Astrocyte (in vitro differentiated cells and primary cell): ENCODE measurements at regions not wholly inside any gene's neighbourhood (a gene's known extent, or its start where the extent isn't known, plus 50 kb on each side); places are given as distances from the start of the nearest gene placed in this dataset.
A peak's percentile ranks its signal among the peaks of the same experiment; 100 is the strongest.

ENCODE experiments used
- DNase-seq: peaks from one replicate; pipeline ENCODE4 v3.0.0-alpha.2; 2010; ENCODE audit warnings: low read depth
- FAIRE-seq: peaks from 2 replicates; lab custom pipeline; 2011; peaks lifted over from hg19 to GRCh38; lab: Jason Lieb, UNC
- H2AFZ ChIP-seq: 2 replicates; pipeline ENCODE4 v1.6.0; 2012; ENCODE audit warnings: low read depth, low read length, inconsistent platforms
- H3K27ac ChIP-seq: 2 replicates; pipeline ENCODE4 v1.5.1; 2011; ENCODE audit warnings: low read depth, low read length, inconsistent platforms
- H3K27me3 ChIP-seq: 2 replicates; pipeline ENCODE4 v1.6.0; 2011; ENCODE audit warnings: low read length, inconsistent platforms; ENCODE audit not compliant: insufficient read depth
- H3K36me3 ChIP-seq: 2 replicates; pipeline ENCODE4 v1.5.1; 2011; ENCODE audit warnings: low read length, inconsistent platforms; ENCODE audit not compliant: insufficient read depth
- H3K4me1 ChIP-seq: 2 replicates; pipeline ENCODE4 v1.5.1; 2011; ENCODE audit warnings: low read length, inconsistent platforms; ENCODE audit not compliant: insufficient read depth
- H3K4me2 ChIP-seq: 2 replicates; pipeline ENCODE4 v1.6.0; 2012; ENCODE audit warnings: low read length, inconsistent platforms
- H3K4me3 ChIP-seq: 2 replicates; pipeline ENCODE4 v1.5.1; 2011; ENCODE audit warnings: low read depth, mild to moderate bottlenecking, low read length, inconsistent platforms; ENCODE audit not compliant: insufficient read depth
- H3K79me2 ChIP-seq: 2 replicates; pipeline ENCODE4 v1.6.0; 2012; ENCODE audit warnings: mild to moderate bottlenecking, low read length, inconsistent platforms; ENCODE audit not compliant: insufficient read depth
- H3K9ac ChIP-seq: 2 replicates; pipeline ENCODE4 v1.6.0; 2012; ENCODE audit warnings: mild to moderate bottlenecking, low read length, inconsistent platforms
- H3K9me3 ChIP-seq: 2 replicates; pipeline ENCODE4 v1.5.1; 2012; ENCODE audit warnings: low read depth, mild to moderate bottlenecking, low read length, inconsistent platforms; ENCODE audit not compliant: insufficient read depth
- H4K20me1 ChIP-seq: 2 replicates; pipeline ENCODE4 v1.6.0; 2012; ENCODE audit warnings: low read length, inconsistent platforms; ENCODE audit not compliant: insufficient read depth
- H3K27ac Mint-ChIP-seq: one replicate; pipeline ENCODE4 v1.8.0; 2021; ENCODE audit warnings: mild to moderate bottlenecking, mixed read lengths; ENCODE audit not compliant: unreplicated experiment
- H3K27me3 Mint-ChIP-seq: one replicate; pipeline ENCODE4 v1.8.0; 2021; ENCODE audit warnings: low read depth, mixed read lengths; ENCODE audit not compliant: unreplicated experiment
- H3K36me3 Mint-ChIP-seq: one replicate; pipeline ENCODE4 v1.8.0; 2021; ENCODE audit warnings: low read depth, mixed read lengths; ENCODE audit not compliant: unreplicated experiment
- H3K4me1 Mint-ChIP-seq: one replicate; pipeline ENCODE4 v1.8.0; 2021; ENCODE audit warnings: low read depth, mixed read lengths; ENCODE audit not compliant: unreplicated experiment
- H3K4me3 Mint-ChIP-seq: one replicate; pipeline ENCODE4 v1.8.0; 2021; ENCODE audit warnings: mild to moderate bottlenecking, moderate library complexity, mixed read lengths; ENCODE audit not compliant: unreplicated experiment
- H3K9me3 Mint-ChIP-seq: one replicate; pipeline ENCODE4 v1.8.0; 2021; ENCODE audit warnings: mild to moderate bottlenecking, mixed read lengths; ENCODE audit not compliant: unreplicated experiment
- EZH2 ChIP-seq: IDR thresholded peaks from 2 replicates; pipeline ENCODE4 v1.6.1; 2012; ENCODE audit warnings: mild to moderate bottlenecking, low read length, inconsistent platforms; ENCODE audit not compliant: insufficient read depth
- TF ChIP-seq, protein P1 (sequence below): IDR thresholded peaks from 2 replicates; pipeline ENCODE4 v1.5.1; 2011; ENCODE audit warnings: low read depth, mild to moderate bottlenecking, inconsistent platforms, low read length, moderate library complexity; ENCODE audit not compliant: insufficient read depth

DNA sequence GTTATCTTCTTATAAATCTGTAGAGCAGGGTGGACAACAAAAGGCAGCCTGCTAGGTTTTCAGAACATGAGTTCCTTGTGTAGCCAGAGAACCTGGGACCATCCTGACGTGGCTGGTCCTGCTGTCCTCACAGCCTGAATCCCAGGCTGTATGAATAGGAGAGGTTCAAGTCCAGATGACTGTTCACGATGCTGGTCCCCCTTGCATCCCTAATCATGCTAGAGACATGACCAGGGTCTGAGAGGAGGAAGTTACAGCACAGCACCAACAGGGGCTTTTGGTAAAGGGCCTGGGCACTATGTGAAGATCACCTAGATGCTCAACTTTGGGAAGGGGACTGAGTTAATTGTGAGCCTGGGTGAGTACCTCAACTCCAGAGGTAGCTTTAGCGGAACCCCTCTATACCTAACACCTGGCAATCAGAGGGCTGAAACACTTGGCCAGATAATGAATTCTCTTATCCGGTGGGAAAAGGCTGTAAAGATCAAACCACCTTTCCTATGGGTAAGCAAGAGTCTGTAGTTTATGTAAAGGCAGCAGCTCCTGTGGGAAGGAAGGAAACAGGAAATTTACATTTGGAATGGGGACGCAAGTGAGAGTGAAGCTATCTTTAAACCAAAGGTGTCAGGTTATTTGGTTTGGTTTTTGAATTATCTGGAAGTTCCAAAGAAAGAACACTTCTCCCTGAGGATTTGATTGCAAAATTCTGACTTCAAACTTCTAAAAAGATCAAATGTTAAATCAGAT lies 112.8 kb downstream of the DAD1 start:
- Histone ChIP-seq H3K9ac (no peak overlapping the region), H3K4me1 (peaks cover 15% of the 10 kb centered on the region), H3K36me3 (no peaks in the 10 kb centered on the region), H2AFZ (no peak overlapping the region), H3K9me3 (no peaks in the 10 kb centered on the region), H3K4me3 (no peak overlapping the region), H3K79me2 (no peaks in the 10 kb centered on the region), H3K27ac (no peak overlapping the region), H3K4me2 (no peak overlapping the region), H3K27me3 (peaks cover 4% of the 10 kb centered on the region), H4K20me1 (no peaks in the 10 kb centered on the region)
- Mint-ChIP-seq H3K4me1 (peaks cover 25% of the 10 kb centered on the region), H3K27me3 (peaks cover 8% of the 10 kb centered on the region), H3K4me3 (no peak overlapping the region), H3K36me3 (no peaks in the 10 kb centered on the region), H3K27ac (peak overlapping the region; percentile 22), H3K9me3 (no peaks in the 10 kb centered on the region)
- TF ChIP-seq, protein P1, sequence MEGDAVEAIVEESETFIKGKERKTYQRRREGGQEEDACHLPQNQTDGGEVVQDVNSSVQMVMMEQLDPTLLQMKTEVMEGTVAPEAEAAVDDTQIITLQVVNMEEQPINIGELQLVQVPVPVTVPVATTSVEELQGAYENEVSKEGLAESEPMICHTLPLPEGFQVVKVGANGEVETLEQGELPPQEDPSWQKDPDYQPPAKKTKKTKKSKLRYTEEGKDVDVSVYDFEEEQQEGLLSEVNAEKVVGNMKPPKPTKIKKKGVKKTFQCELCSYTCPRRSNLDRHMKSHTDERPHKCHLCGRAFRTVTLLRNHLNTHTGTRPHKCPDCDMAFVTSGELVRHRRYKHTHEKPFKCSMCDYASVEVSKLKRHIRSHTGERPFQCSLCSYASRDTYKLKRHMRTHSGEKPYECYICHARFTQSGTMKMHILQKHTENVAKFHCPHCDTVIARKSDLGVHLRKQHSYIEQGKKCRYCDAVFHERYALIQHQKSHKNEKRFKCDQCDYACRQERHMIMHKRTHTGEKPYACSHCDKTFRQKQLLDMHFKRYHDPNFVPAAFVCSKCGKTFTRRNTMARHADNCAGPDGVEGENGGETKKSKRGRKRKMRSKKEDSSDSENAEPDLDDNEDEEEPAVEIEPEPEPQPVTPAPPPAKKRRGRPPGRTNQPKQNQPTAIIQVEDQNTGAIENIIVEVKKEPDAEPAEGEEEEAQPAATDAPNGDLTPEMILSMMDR, result no peak
- DNase-seq (no peak), FAIRE-seq (no peak)

- DNase-seq (no peak), FAIRE-seq (no peak)
- Histone ChIP-seq H3K4me2 (no peak overlapping the region), H3K27ac (no peak overlapping the region), H4K20me1 (no peaks in the 10 kb centered on the region), H2AFZ (no peak overlapping the region), H3K27me3 (peaks cover 4% of the 10 kb centered on the region), H3K79me2 (no peaks in the 10 kb centered on the region), H3K9me3 (no peaks in the 10 kb centered on the region), H3K4me1 (peaks cover 15% of the 10 kb centered on the region), H3K9ac (no peak overlapping the region), H3K36me3 (no peaks in the 10 kb centered on the region), H3K4me3 (no peak overlapping the region)
- Mint-ChIP-seq H3K27me3 (peaks cover 13% of the 10 kb centered on the region), H3K4me3 (no peak overlapping the region), H3K9me3 (peaks cover 3% of the 10 kb centered on the region), H3K36me3 (no peaks in the 10 kb centered on the region), H3K4me1 (peaks cover 24% of the 10 kb centered on the region), H3K27ac (no peak overlapping the region)
- TF ChIP-seq EZH2, result no peak
- TF ChIP-seq, protein P1, result no peak
Measured at GRCh38 chr14:22475381-22475780, 113.6 kb downstream of the DAD1 start.

DNA sequence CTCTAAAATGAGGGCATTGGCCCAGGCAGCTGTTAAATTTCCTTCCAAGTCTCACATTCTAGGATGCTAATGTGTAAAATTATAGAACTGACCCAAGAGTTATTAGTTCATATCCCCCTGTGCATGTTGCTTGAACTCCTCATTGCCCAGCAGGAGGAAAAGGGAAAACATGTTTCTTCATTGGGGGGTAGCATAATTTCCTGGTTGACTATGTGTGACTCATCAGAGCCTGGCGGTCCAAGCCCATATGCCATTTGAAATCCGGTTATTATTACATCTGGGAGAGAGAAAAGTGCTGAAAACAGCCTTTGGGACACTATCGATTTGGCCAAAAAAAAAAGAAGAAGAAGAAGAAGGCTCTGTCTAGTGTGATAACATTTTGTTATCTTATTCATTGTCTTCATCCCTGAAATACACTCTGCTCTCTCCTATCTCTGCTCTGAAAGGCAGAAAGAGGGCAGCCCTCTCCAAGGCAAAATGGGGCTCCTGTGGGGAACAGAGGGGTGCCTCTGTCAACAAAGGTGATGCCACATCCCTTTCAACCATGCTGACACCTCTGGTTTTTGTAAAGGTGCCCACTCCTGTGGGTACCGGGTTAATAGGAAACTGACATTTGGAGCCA lies 114.2 kb downstream of the DAD1 start:
- Histone ChIP-seq H3K4me3 (no peak overlapping the region), H4K20me1 (no peaks in the 10 kb centered on the region), H3K4me1 (peaks cover 13% of the 10 kb centered on the region), H3K27me3 (peaks cover 4% of the 10 kb centered on the region), H3K9ac (no peak overlapping the region), H3K36me3 (no peaks in the 10 kb centered on the region), H3K27ac (no peak overlapping the region), H3K9me3 (no peaks in the 10 kb centered on the region), H2AFZ (no peak overlapping the region), H3K79me2 (no peaks in the 10 kb centered on the region), H3K4me2 (peak overlapping the region; percentile 28)
- peaks cover 19% of the 10 kb centered on the region for H3K4me1 Mint-ChIP-seq
- FAIRE-seq (no peak), DNase-seq (peak; percentile 29)
- H3K9me3 Mint-ChIP-seq, result peaks cover 3% of the 10 kb centered on the region
- peak overlapping the region; percentile 67 for H3K27ac Mint-ChIP-seq
- peaks cover 13% of the 10 kb centered on the region for H3K27me3 Mint-ChIP-seq
- H3K4me3 Mint-ChIP-seq, result no peak overlapping the region
- TF ChIP-seq, protein P1, result no peak
- TF ChIP-seq EZH2, result no peak
- no peaks in the 10 kb centered on the region for H3K36me3 Mint-ChIP-seq
